GM19455 (cell line): ENCODE measurements at regions not wholly inside any gene's neighbourhood (a gene's known extent, or its start where the extent isn't known, plus 50 kb on each side); places are given as distances from the start of the nearest gene placed in this dataset.
"Not testable (repeated sequence)": the region's sequence is repeated elsewhere in the genome, so short reads cannot be mapped to it uniquely, and the experiment has no call there.

Experiments
- ATAC-seq: cut with Tn5 transposase; IDR thresholded peaks from one replicate; pipeline ENCODE4 v1.9.1; 2021; ENCODE audit not compliant: unreplicated experiment

- no peak for ATAC-seq
Measured at GRCh38 chr6:68167604-68168003, 467.5 kb upstream of the ADGRB3 start.

GRCh38 chr6:68160812-68161211 lies 474.3 kb upstream of the ADGRB3 start:
- not testable (repeated sequence) for ATAC-seq

DNA sequence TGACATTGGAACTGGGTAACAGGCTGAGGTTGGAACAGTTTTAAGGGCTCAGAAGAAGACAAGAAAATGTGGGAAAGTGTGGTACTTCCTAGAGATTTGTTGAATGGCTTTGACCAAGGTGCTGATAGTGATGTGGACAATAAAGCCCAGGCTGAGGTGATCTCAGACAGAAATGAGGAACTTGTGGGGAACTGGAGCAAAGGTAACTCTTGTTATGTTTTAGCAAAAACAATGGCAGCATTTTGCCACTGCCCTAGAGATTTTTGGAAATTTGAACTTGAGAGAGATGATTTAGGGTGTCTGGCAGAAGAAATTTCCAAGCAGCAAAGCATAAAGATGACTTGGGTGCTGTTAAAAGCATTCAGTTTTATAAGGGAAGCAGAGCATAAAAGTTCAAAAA lies 474.7 kb upstream of the ADGRB3 start:
- no peak for ATAC-seq

GRCh38 chr6:68159433-68159832 lies 475.6 kb upstream of the ADGRB3 start:
- ATAC-seq, result no peak

DNA sequence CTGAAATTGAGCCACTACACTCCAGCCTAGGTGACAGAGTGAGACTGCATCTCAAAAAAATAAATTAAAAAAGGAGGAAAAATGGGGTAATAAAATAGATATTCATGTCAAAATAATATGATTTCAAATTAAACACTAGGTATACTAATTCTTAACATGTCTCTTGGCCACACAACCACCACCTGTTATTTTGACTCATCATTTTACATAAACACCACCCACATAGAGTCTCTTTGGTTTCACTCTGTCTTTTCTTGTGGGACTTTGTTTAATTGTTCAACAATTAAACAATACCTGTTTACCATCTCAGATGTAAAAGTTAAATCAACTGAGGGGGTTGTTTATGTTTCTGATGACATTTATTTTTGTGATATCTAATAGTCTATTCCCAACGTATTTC lies 476.8 kb upstream of the ADGRB3 start:
- no peak for ATAC-seq

- no peak for ATAC-seq
Measured at GRCh38 chr6:68144667-68145066, 490.4 kb upstream of the ADGRB3 start.

DNA sequence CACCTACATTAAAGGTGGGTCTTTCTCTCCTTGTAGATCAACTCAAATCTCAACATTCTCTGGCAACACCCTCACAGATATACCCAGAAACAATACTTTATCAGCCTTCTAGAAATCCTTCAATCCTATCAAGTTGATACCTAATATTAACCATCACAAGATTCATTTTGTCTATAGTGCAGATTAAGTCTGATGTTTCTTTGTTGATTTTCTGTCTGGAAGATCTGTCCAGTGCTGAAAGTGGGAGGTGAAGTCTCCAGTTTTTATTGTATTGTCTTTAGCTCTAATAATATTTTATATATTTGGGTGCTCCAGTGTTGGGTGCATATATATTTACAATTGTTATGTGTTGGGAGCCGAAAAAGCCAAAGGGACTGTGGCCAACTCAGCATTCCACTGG lies 493.9 kb upstream of the ADGRB3 start:
- no peak for ATAC-seq

DNA sequence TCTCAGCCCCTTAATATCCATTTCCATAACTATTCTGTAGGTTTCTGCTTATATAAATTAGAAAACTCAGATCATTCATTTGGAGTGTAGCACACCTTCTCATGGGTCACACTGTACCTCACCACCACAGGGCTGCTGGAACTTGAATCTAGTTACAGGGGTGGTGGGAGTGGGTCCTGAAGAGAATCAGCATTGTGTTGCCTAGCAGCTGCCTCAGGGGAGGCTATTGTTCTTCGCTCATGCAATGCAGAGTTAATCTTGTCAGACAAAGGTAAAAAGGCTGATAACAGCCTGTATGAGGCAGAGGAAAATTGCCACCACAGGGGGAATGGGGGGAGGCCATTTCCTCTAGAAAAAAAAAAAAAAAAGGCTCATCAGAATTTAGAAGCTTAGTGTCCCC lies 496.0 kb upstream of the ADGRB3 start:
- no peak for ATAC-seq

DNA sequence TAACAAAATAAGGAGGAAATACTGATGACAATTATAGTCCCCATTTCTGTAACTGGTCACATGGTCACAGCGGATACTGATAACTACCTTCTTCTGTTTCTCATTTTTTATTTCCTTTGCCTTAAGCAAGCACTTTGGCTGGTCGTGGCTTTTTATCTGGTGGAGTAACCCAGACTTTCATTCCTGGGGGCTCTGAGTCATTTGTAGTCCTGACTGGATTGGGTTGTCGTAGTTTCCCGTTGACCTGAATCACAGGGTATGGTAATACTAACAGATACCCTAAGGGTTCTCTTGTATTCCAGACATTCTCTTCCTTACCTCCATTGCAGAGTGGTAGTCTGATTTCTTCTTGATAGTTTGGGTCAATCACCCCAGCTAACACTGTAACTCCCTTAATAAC lies 500.3 kb upstream of the ADGRB3 start:
- no peak for ATAC-seq

DNA sequence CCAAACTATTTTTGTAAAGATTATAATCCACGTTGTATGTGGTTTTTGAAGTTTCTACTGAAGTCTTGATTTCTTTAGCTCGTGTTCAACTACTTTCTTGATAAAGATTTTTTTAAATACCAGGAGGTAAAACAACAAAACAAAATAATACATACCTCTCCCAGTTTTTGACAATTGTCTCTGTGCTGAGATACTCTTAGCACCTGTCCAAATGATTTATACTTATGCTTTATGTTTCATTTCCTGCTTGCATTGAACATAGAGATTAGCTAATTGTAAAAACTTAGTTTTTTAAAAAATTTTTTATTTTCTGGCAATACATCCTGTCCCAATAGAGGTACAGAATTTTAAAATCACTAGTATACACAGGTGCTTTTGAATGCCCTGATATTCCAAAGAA lies 506.9 kb upstream of the ADGRB3 start:
- ATAC-seq, result no peak

- ATAC-seq, result no peak
Measured at GRCh38 chr6:68127074-68127473, 508.0 kb upstream of the ADGRB3 start.

DNA sequence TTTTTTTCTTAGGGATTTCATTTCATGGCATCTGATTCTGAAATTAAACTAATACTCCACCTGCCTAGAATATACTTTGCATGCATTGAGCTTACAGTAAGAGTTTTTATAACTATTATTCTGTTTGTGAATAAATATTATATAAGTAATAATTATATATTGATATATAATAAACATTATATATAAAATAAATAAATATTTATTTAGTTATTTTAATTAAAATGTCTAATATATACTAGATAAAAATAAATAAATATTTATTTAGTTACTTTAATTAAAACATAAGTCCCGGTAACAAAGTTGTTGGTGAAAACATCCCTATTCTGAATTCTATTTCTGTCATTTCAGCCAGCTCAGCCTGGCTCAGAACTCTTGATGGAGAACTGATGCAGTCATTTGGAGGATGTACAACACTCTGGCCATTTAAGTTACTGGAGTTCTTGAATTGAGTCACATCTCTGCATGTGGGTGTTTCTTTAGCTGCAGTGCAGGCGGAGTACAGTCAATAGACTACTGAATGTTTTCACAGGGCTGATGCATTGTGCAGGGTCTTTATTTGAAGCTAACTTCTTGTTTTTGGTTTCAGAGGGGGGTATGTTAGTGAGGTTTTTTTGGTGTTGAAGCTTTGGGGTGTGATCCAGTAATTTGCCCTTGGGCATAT lies 508.9 kb upstream of the ADGRB3 start:
- ATAC-seq, result peak; percentile 95

GRCh38 chr6:68122975-68123374 lies 512.1 kb upstream of the ADGRB3 start:
- ATAC-seq, result not testable (repeated sequence)

DNA sequence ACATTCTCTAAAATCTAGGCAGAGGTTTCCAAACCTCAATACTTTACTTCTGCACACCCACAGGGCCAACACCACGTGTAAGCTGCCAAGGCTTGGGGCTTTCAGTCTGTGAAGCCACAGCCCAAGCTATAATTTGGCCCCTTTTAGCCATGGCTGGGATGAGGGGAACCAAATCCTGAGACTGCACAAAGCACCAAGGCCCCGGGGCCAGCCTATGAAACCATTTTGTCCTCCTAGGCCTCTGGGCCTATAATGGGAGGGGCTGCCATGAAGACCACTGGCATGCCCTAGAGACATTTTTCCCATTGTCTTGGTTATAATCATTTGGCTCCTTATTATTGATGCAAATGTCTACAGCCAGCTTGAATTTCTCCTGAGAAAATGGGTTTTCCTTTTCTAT lies 513.0 kb upstream of the ADGRB3 start:
- ATAC-seq, result no peak

DNA sequence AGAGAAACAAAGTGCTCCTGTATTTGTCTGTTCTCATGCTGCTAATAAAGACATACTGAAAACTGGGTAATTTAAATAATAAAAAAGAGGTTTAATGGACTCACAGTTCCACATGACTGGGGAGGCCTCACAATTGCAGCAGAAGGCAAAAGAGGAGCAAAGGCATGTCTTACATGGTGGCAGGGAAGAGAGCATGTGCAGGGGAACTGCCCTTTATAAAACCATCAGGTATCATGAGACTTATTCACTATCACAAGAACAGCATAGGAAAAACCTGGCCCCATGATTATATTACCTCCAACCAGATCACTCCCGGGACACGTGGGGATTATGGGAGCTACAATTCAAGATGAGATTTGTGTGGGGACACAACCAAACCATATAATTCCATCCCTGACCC lies 514.1 kb upstream of the ADGRB3 start:
- ATAC-seq, result not testable (repeated sequence)

GRCh38 chr6:68114463-68115047 lies 520.5 kb upstream of the ADGRB3 start:
- no peak for ATAC-seq

DNA sequence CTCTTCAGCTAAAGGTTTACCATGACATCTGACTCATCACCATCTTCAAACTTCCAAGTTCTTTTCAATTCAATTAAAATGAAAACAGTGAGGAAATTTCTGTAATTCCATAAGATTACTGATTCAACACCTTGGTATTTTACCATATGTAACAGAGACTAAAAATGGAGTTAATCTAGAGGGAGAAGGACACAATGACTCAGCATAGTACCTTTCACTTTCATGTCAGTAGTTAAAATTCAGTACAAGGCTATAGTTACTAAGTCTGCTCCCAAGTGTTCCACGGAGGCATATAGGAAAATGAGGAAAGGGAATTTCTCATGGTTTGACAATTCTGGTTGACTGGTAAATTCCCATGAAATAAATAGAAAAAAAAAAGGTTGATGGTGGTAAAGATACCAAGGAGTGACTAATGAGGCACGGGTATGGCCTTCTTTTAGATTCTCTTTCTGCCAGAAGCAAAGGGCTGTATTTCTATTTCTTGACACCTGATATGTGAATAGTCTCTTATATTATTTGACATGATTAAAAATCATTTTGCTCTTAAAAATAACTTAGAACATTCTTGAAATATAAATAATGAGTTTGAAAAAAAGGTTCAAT lies 526.7 kb upstream of the ADGRB3 start:
- ATAC-seq, result peak; percentile 81

- peak; percentile 95 for ATAC-seq
Measured at GRCh38 chr6:68094070-68094469, 541.0 kb upstream of the ADGRB3 start.

DNA sequence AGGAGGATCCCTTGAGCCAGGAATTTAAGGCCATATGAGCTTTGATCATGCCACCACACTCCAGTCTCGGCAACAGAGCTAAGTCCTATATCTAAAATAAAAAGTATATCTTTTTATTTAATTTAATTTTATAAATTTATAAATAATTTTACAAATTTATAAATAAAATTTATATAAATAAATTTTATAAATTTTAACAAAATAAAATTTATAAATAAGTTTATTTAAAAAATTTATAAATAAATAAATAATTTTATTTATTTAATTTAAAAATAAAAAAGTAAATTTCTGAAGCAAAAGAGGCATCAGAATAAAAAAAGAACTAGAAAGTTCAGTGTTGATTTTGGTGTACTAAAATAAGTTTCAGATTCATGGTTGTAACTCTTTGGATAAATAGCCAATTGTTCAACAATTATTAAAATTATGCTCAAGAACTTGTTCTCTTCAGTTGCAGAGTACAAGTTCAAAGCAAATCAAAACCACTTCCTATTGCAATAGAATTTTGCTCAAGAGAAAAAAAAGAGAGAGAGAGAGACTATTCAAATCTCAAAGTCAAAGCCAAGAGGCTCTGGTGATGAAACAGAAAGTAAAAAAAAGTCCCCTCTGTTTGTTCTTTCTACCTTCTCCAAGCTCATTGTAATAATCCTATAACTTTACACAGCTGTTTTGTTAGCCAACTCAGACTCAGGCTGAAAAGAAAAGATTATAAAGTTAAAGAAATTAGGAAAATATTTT lies 547.5 kb upstream of the ADGRB3 start:
- ATAC-seq, result peak; percentile 91

DNA sequence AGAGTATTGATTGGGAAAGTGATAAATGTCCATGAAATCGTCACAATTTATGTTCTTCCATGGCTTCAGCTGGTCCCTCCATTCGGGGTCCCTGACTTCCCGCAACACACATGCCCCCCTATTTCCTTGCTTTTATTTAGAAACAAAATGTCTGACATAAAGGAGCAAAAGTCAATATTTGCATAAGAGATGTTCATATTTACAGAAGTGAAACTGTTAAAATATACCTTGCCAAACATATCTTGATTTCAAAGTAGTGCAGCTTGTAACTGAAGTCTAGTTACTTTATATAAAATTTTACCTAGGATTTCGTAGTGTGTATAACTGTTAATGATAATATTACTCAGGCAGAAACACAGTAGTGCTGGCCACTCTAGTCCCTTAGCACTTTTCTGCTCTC lies 548.9 kb upstream of the ADGRB3 start:
- ATAC-seq, result no peak

- ATAC-seq, result not testable (repeated sequence)
Measured at GRCh38 chr6:68085599-68085998, 549.5 kb upstream of the ADGRB3 start.

GRCh38 chr6:68082086-68082485 lies 553.0 kb upstream of the ADGRB3 start:
- ATAC-seq, result no peak
